Sigmoid colon (tissue), 6 donors: ENCODE measurements at regions not wholly inside any gene's neighbourhood (a gene's known extent, or its start where the extent isn't known, plus 50 kb on each side); places are given as distances from the start of the nearest gene placed in this dataset.
"Not testable (repeated sequence)": the region's sequence is repeated elsewhere in the genome, so short reads cannot be mapped to it uniquely, and the experiment has no call there.

Experiments
- DNase-seq: peaks from one replicate; pipeline ENCODE4 v3.0.0-alpha.2; 2019
- H3K27ac ChIP-seq, 4 donors: fragments of 200-600 bp; sonication (generic); one replicate each; pipeline ENCODE4 v1.5.1; 2016 to 2019; ENCODE audit warnings: mild to moderate bottlenecking in 1 of 4
- H3K27me3 ChIP-seq, 3 donors: fragments of 200-600 bp; sonication (generic); one replicate each; pipeline ENCODE4 v1.5.1; 2019; ENCODE audit warnings: mild to moderate bottlenecking in 1 of 3
- H3K36me3 ChIP-seq, 4 donors: fragments of 200-600 bp; sonication (generic); one replicate each; pipeline ENCODE4 v1.5.1; 2016 to 2019
- H3K4me1 ChIP-seq, 4 donors: fragments of 200-600 bp; sonication (generic); one replicate each; pipeline ENCODE4 v1.5.1; 2017 to 2019
- H3K4me3 ChIP-seq, 4 donors: fragments of 200-600 bp; sonication (generic); one replicate each; pipeline ENCODE4 v1.5.1; 2017 to 2019; ENCODE audit warnings: mild to moderate bottlenecking in 2 of 4, moderate library complexity in 1 of 4
- H3K9me3 ChIP-seq, 4 donors: fragments of 200-600 bp in 3 of 4; sonication (generic) in 3 of 4; one replicate each; pipeline versions ENCODE4 v1.5.1 to v1.6.1; 2013 to 2019
- WGBS, 2 donors: extraction: QIAGEN DNeasy Blood & Tissue Kit; methylation state at CpG; one replicate each; pipeline ENCODE4 v1.1.7; 2013; 5-methylcytosine and 5-hydroxymethylcytosine counted together
- intact Hi-C: fragments of 100-400 bp; cut with DNase I; formaldehyde crosslinking; loops from one replicate; pipeline ENCODE4 v1.15.1; 2023
- donor health status: healthy with polysubstance abuse.
- donor health status: healthy.

- H3K27ac ChIP-seq, H3K27me3 ChIP-seq, H3K4me1 ChIP-seq, DNase-seq, H3K36me3 ChIP-seq, H3K9me3 ChIP-seq, H3K4me3 ChIP-seq, intact Hi-C loops: not testable (repeated sequence)
- no CpG with 5 or more reads among the region's 2 CpGs for WGBS, 2 donors
These were observed 53.0 kb upstream of the C1QTNF3 start for GRCh38 chr5:34096033-34096432.

GRCh38 chr5:34099891-34100290, 56.9 kb upstream of the C1QTNF3 start:
- H3K9me3 ChIP-seq, DNase-seq, H3K36me3 ChIP-seq, H3K4me1 ChIP-seq, H3K27ac ChIP-seq, H3K4me3 ChIP-seq, intact Hi-C loops, H3K27me3 ChIP-seq: not testable (repeated sequence)
- 90 to 97% methylated on average over 2 to 3 of the region's 3 CpGs for WGBS, 2 donors

- H3K27ac ChIP-seq, DNase-seq, intact Hi-C loops: not testable (repeated sequence)
These were observed 58.6 kb upstream of the C1QTNF3 start for GRCh38 chr5:34101567-34101966.

GRCh38 chr5:34108897-34109296, 65.9 kb upstream of the C1QTNF3 start:
- H3K27me3 ChIP-seq, DNase-seq, H3K27ac ChIP-seq, H3K9me3 ChIP-seq, H3K36me3 ChIP-seq, H3K4me1 ChIP-seq, intact Hi-C loops, H3K4me3 ChIP-seq: not testable (repeated sequence)
- WGBS, 2 donors, result 50 to 100% methylated on average over 1 of the region's 2 CpGs

More at GRCh38 chr5:34101567-34101966, 58.6 kb upstream of the C1QTNF3 start:
- H3K9me3 ChIP-seq, H3K4me3 ChIP-seq, H3K4me1 ChIP-seq, H3K27me3 ChIP-seq, H3K36me3 ChIP-seq: not testable (repeated sequence)

GRCh38 chr5:34124280-34124679, 81.3 kb upstream of the C1QTNF3 start:
- H3K4me1 ChIP-seq, H3K27ac ChIP-seq, H3K4me3 ChIP-seq, H3K27me3 ChIP-seq, intact Hi-C loops, H3K36me3 ChIP-seq, DNase-seq, H3K9me3 ChIP-seq: not testable (repeated sequence)
- WGBS, 2 donors, result 95 to 96% methylated on average over 3 of the region's 3 CpGs

- WGBS, 2 donors, result 87 to 96% methylated on average over 3 of the region's 3 CpGs
- H3K27ac ChIP-seq, H3K4me1 ChIP-seq, H3K9me3 ChIP-seq, H3K36me3 ChIP-seq, intact Hi-C loops, DNase-seq, H3K27me3 ChIP-seq, H3K4me3 ChIP-seq: not testable (repeated sequence)
These were observed 82.3 kb upstream of the C1QTNF3 start for GRCh38 chr5:34125354-34125753.

- H3K4me1 ChIP-seq, H3K27ac ChIP-seq, H3K9me3 ChIP-seq, DNase-seq, H3K27me3 ChIP-seq, H3K4me3 ChIP-seq, intact Hi-C loops, H3K36me3 ChIP-seq: not testable (repeated sequence)
- 97 to 99% methylated on average over 3 of the region's 3 CpGs for WGBS, 2 donors
These were observed 83.7 kb upstream of the C1QTNF3 start for GRCh38 chr5:34126741-34127140.

GRCh38 chr5:34127818-34128217, 84.8 kb upstream of the C1QTNF3 start:
- intact Hi-C loops, H3K27me3 ChIP-seq, H3K4me3 ChIP-seq, H3K27ac ChIP-seq, H3K9me3 ChIP-seq, H3K4me1 ChIP-seq, H3K36me3 ChIP-seq, DNase-seq: not testable (repeated sequence)
- WGBS, 2 donors, result 97% methylated on average over 3 of the region's 3 CpGs

GRCh38 chr5:34128890-34129289, 85.9 kb upstream of the C1QTNF3 start:
- H3K4me3 ChIP-seq, H3K27ac ChIP-seq, DNase-seq, H3K4me1 ChIP-seq, H3K36me3 ChIP-seq, H3K27me3 ChIP-seq, H3K9me3 ChIP-seq, intact Hi-C loops: not testable (repeated sequence)

GRCh38 chr5:34154988-34155387, 112.0 kb upstream of the C1QTNF3 start:
- H3K9me3 ChIP-seq, H3K27ac ChIP-seq, DNase-seq, H3K36me3 ChIP-seq, H3K4me3 ChIP-seq, H3K27me3 ChIP-seq, H3K4me1 ChIP-seq, intact Hi-C loops: not testable (repeated sequence)
- WGBS, 2 donors, result 71 to 88% methylated on average over 4 of the region's 4 CpGs

- H3K27me3 ChIP-seq, H3K4me1 ChIP-seq, H3K9me3 ChIP-seq, H3K4me3 ChIP-seq, intact Hi-C loops, H3K36me3 ChIP-seq, DNase-seq, H3K27ac ChIP-seq: not testable (repeated sequence)
- WGBS, 2 donors, result 89% methylated on average over 4 of the region's 4 CpGs
These were observed 113.8 kb upstream of the C1QTNF3 start for GRCh38 chr5:34156703-34157414.

- H3K4me3 ChIP-seq, DNase-seq, H3K27ac ChIP-seq, H3K36me3 ChIP-seq, H3K4me1 ChIP-seq, H3K27me3 ChIP-seq, intact Hi-C loops, H3K9me3 ChIP-seq: not testable (repeated sequence)
- 95 to 97% methylated on average over 4 of the region's 4 CpGs for WGBS, 2 donors
These were observed 117.9 kb upstream of the C1QTNF3 start for GRCh38 chr5:34160904-34161303.

- H3K4me1 ChIP-seq, H3K27me3 ChIP-seq, intact Hi-C loops, H3K27ac ChIP-seq, H3K9me3 ChIP-seq, DNase-seq, H3K4me3 ChIP-seq: not testable (repeated sequence)
- H3K36me3 ChIP-seq, result peaks cover 0 to 14% (median 0%) of the 10 kb centered on the region in 4 donors
These were observed 128.4 kb upstream of the C1QTNF3 start for GRCh38 chr5:34171398-34171797.
